Keratinocyte (primary cell): ENCODE measurements at regions not wholly inside any gene's neighbourhood (a gene's known extent, or its start where the extent isn't known, plus 50 kb on each side); places are given as distances from the start of the nearest gene placed in this dataset.

ENCODE experiments used
- DNase-seq: peaks from one replicate; pipeline ENCODE4 v3.0.0-alpha.2; 2011; ENCODE audit warnings: low read depth, missing footprints, low spot score
- FAIRE-seq: peaks from 2 replicates; lab custom pipeline; 2011; peaks lifted over from hg19 to GRCh38; lab: Jason Lieb, UNC
- H2AFZ ChIP-seq: 2 replicates; pipeline ENCODE4 v1.6.0; 2012; ENCODE audit warnings: low read length, control low read depth, inconsistent platforms; ENCODE audit not compliant: control insufficient read depth
- H3K27ac ChIP-seq: 2 replicates; pipeline ENCODE4 v1.5.1; 2011; ENCODE audit warnings: low read length; ENCODE audit not compliant: control insufficient read depth, insufficient read depth
- H3K27me3 ChIP-seq: 3 replicates; pipeline ENCODE4 v1.6.0; 2011; ENCODE audit warnings: low read length; ENCODE audit not compliant: control insufficient read depth, insufficient read depth; ENCODE audit errors: extremely low read depth
- H3K36me3 ChIP-seq, 2 experiments: 2 replicates in 1 of 2; 3 replicates in 1 of 2; pipeline ENCODE4 v1.5.1; 2011; ENCODE audit warnings: low read length in 2 of 2, mild to moderate bottlenecking in 1 of 2; ENCODE audit not compliant: control insufficient read depth in 2 of 2, insufficient read depth in 2 of 2; ENCODE audit errors: extremely low read depth in 1 of 2
- H3K4me1 ChIP-seq: 3 replicates; pipeline ENCODE4 v1.5.1; 2011; ENCODE audit warnings: low read length; ENCODE audit not compliant: control insufficient read depth, insufficient read depth; ENCODE audit errors: extremely low read depth
- H3K4me2 ChIP-seq: 3 replicates; pipeline ENCODE4 v1.6.0; 2011; ENCODE audit warnings: low read depth, low read length; ENCODE audit not compliant: control insufficient read depth, insufficient read depth; ENCODE audit errors: extremely low read depth
- H3K4me3 ChIP-seq, 3 experiments: fragments of 200-600 bp in 1 of 3; sonication (generic) in 1 of 3; 2 replicates in 2 of 3; 3 replicates in 1 of 3; pipeline ENCODE4 v1.5.1; 2011 to 2016; ENCODE audit warnings: low read length in 3 of 3, mild to moderate bottlenecking in 3 of 3, control low read depth in 2 of 3, inconsistent platforms in 1 of 3, low read depth in 1 of 3, mixed read lengths in 1 of 3, mixed run types in 1 of 3, moderate library complexity in 1 of 3; ENCODE audit not compliant: control insufficient read depth in 2 of 3, insufficient read depth in 2 of 3; ENCODE audit errors: extremely low read depth in 1 of 3
- H3K79me2 ChIP-seq: 2 replicates; pipeline ENCODE4 v1.6.0; 2012; ENCODE audit warnings: low read length; ENCODE audit not compliant: control insufficient read depth, insufficient read depth
- H3K9ac ChIP-seq: 3 replicates; pipeline ENCODE4 v1.6.0; 2011; ENCODE audit warnings: low read length; ENCODE audit not compliant: control insufficient read depth, insufficient read depth; ENCODE audit errors: extremely low read depth
- H3K9me1 ChIP-seq: 3 replicates; pipeline ENCODE4 v1.6.0; 2011; ENCODE audit warnings: low read length; ENCODE audit not compliant: control insufficient read depth, insufficient read depth; ENCODE audit errors: extremely low read depth
- H3K9me3 ChIP-seq: 2 replicates; pipeline ENCODE4 v1.5.1; 2012; ENCODE audit warnings: low read depth, low read length; ENCODE audit not compliant: control insufficient read depth
- H4K20me1 ChIP-seq: 3 replicates; pipeline ENCODE4 v1.6.0; 2011; ENCODE audit warnings: low read length; ENCODE audit not compliant: control insufficient read depth, insufficient read depth; ENCODE audit errors: extremely low read depth
- EZH2 ChIP-seq: IDR thresholded peaks from one replicate; pipeline ENCODE4 v1.6.1; 2012; ENCODE audit warnings: inconsistent platforms, mild to moderate bottlenecking, low read length, moderate library complexity
- dilution Hi-C: fragments of 300-500 bp; cut with MboI; formaldehyde crosslinking; loops from one replicate; pipeline ENCODE4 v1.7.0; 2020; ENCODE audit warnings: low sequenced_read_pairs; ENCODE audit not compliant: extremely low pct_ligation_motif_present
- TF ChIP-seq, protein P1 (sequence below), 3 experiments: IDR thresholded peaks in 1 of 3; conservative IDR thresholded peaks in 1 of 3; optimal IDR thresholded peaks in 1 of 3; 2 replicates in 2 of 3; 3 replicates in 1 of 3; pipeline versions ENCODE3 to v1.5.1; 2011; ENCODE audit warnings: low read length in 3 of 3, mild to moderate bottlenecking in 3 of 3, moderate library complexity in 2 of 3, control low read depth in 1 of 3, inconsistent platforms in 1 of 3; ENCODE audit not compliant: insufficient read depth in 2 of 3; ENCODE audit errors: extremely low read depth in 1 of 3

DNA sequence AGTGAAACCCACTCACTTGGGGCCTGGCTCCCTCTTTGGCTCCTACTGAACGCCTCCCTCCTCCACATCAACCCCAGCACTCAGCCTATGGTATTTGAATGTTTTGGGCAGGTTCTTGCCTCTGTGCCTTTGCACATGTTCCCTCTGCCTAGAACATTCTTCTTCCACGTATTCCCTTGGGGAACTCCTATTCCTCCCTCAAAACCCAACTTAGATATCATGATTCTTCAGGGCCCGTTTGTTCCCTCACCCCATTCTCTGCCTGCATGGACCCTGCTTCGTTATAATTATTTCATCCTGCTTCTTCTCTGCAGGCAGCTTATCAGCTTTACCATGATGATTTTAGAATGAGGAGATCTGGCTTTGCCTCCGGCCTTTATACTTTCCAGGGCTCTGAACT lies 215.0 kb upstream of the IER5L start:
- no peaks in the 10 kb centered on the region for H4K20me1 ChIP-seq
- DNase-seq = no peak
- FAIRE-seq = no peak
- no peak overlapping the region for H3K9ac ChIP-seq
- H3K9me3 ChIP-seq = no peaks in the 10 kb centered on the region
- no peak overlapping the region for H3K4me2 ChIP-seq
- H3K36me3 ChIP-seq = no peaks in the 10 kb centered on the region
- no peak for TF ChIP-seq EZH2
- TF ChIP-seq, protein P1, sequence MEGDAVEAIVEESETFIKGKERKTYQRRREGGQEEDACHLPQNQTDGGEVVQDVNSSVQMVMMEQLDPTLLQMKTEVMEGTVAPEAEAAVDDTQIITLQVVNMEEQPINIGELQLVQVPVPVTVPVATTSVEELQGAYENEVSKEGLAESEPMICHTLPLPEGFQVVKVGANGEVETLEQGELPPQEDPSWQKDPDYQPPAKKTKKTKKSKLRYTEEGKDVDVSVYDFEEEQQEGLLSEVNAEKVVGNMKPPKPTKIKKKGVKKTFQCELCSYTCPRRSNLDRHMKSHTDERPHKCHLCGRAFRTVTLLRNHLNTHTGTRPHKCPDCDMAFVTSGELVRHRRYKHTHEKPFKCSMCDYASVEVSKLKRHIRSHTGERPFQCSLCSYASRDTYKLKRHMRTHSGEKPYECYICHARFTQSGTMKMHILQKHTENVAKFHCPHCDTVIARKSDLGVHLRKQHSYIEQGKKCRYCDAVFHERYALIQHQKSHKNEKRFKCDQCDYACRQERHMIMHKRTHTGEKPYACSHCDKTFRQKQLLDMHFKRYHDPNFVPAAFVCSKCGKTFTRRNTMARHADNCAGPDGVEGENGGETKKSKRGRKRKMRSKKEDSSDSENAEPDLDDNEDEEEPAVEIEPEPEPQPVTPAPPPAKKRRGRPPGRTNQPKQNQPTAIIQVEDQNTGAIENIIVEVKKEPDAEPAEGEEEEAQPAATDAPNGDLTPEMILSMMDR (optimal IDR thresholded peaks at IDR 0.05 in 1 of 3, IDR thresholded peaks at IDR 0.05 in 1 of 3, conservative IDR thresholded peaks at IDR 0.05 in 1 of 3; ENCODE audit: extremely low read depth in 1 of 3, insufficient read depth in 2 of 3, low read length in 3 of 3) = no peak
- no peak overlapping the region for H3K4me3 ChIP-seq
- no peaks in the 10 kb centered on the region for H3K27me3 ChIP-seq
- H3K27ac ChIP-seq = no peak overlapping the region
- H3K79me2 ChIP-seq = no peaks in the 10 kb centered on the region
- no peaks in the 10 kb centered on the region for H3K4me1 ChIP-seq
- H3K9me1 ChIP-seq = no peaks in the 10 kb centered on the region
- H2AFZ ChIP-seq = no peak overlapping the region
- dilution Hi-C loops = no loop called here

DNA sequence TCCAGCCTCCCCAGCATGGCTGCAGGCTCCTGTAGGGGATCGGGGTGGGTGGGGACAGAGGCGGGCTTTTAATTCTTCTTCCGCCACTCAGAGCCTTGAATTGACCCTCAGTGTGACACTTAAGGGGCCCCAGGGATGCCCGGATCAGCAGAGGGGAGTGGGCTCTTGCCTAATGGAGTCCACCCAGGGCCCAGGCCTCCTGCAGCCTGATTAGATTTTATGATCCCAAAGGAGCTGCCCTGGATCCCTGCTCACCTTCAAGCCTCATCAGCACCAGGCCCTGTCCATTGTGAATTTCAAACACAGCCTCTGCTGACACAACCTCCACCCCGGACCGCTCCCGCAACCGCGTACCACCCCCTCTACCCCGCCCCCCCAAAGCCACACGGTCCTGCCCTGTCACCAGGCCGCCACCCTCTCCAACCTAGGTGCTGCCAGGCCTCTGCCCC lies 214.1 kb upstream of the IER5L start:
- H3K9me1 ChIP-seq = no peaks in the 10 kb centered on the region
- H2AFZ ChIP-seq = no peak overlapping the region
- no peak for FAIRE-seq
- no peak overlapping the region for H3K27ac ChIP-seq
- H3K4me2 ChIP-seq = no peak overlapping the region
- no peak for TF ChIP-seq EZH2
- TF ChIP-seq, protein P1 (optimal IDR thresholded peaks at IDR 0.05 in 1 of 3, IDR thresholded peaks at IDR 0.05 in 1 of 3, conservative IDR thresholded peaks at IDR 0.05 in 1 of 3; ENCODE audit: extremely low read depth in 1 of 3, insufficient read depth in 2 of 3, low read length in 3 of 3) = no peak
- H3K36me3 ChIP-seq = no peaks in the 10 kb centered on the region
- DNase-seq = no peak
- H3K9me3 ChIP-seq = no peaks in the 10 kb centered on the region
- H3K4me3 ChIP-seq = no peak overlapping the region
- no peaks in the 10 kb centered on the region for H4K20me1 ChIP-seq
- H3K27me3 ChIP-seq = no peaks in the 10 kb centered on the region
- H3K9ac ChIP-seq = no peak overlapping the region
- H3K4me1 ChIP-seq = no peaks in the 10 kb centered on the region
- dilution Hi-C loops = no loop called here
- no peaks in the 10 kb centered on the region for H3K79me2 ChIP-seq
